T-cell (primary cell): ENCODE measurements at regions not wholly inside any gene's neighbourhood (a gene's known extent, or its start where the extent isn't known, plus 50 kb on each side); places are given as distances from the start of the nearest gene placed in this dataset.

Source experiments
- ATAC-seq, 4 experiments: fragments of 200-7000 bp in 3 of 4; fragments of 150-1000 bp in 1 of 4; cut with Tn5 transposase; replicated peaks in 1 of 4; 1 replicate in 3 of 4; 2 replicates in 1 of 4; pipeline ENCODE4 v1.10.0; 2021; ENCODE audit warnings: moderate library complexity in 3 of 4, mild to moderate bottlenecking in 2 of 4, moderate number of reproducible peaks in 1 of 4
- CTCF ChIA-PET, 2 donors: fragments of 300-600 bp; sonication (Branson Sonifier 250); formaldehyde crosslinking; loops; one replicate each; lab custom pipeline; 2022; ENCODE audit warnings: antibody characterized with exemption in 2 of 2; lab: Charles Lee
- POLR2A ChIA-PET, 2 donors: fragments of 300-600 bp; sonication (Branson Sonifier 250); formaldehyde crosslinking; loops; one replicate each; lab custom pipeline; 2022; ENCODE audit warnings: antibody characterized with exemption in 2 of 2; lab: Charles Lee
- DNase-seq, 35 experiments: peaks; one replicate each; pipeline versions ENCODE4 v3.0.0 to v3.0.0-alpha.2; 2013 to 2023
- H3K27ac ChIP-seq: one replicate; pipeline ENCODE4 v1.5.1; 2013; ENCODE audit warnings: low read length
- H3K27me3 ChIP-seq, 2 experiments: replicated peaks in 1 of 2; 1 replicate in 1 of 2; 2 replicates in 1 of 2; pipeline versions ENCODE4 v1.6.1 to v1.7.0; 2013; ENCODE audit warnings: low read length in 1 of 2, mixed read lengths in 1 of 2; ENCODE audit not compliant: control insufficient read depth in 2 of 2, insufficient read depth in 2 of 2; ENCODE audit errors: extremely low read depth in 1 of 2
- H3K36me3 ChIP-seq, 2 donors: 1 replicate in 1 of 2; 2 replicates in 1 of 2; pipeline versions ENCODE4 v1.6.1 to v1.7.0; 2013; ENCODE audit warnings: low read length in 1 of 2; ENCODE audit not compliant: control insufficient read depth in 2 of 2, insufficient read depth in 1 of 2; ENCODE audit errors: extremely low read depth in 1 of 2
- H3K4me1 ChIP-seq, 2 experiments: 1 replicate in 1 of 2; 2 replicates in 1 of 2; pipeline versions ENCODE4 v1.6.1 to v1.7.0; 2013; ENCODE audit warnings: low read length in 2 of 2, mixed read lengths in 1 of 2; ENCODE audit not compliant: insufficient read depth in 2 of 2, control insufficient read depth in 1 of 2; ENCODE audit errors: extremely low read depth in 1 of 2
- H3K4me3 ChIP-seq, 2 donors: 1 replicate in 1 of 2; 2 replicates in 1 of 2; pipeline versions ENCODE4 v1.5.1 to v1.7.0; 2013; ENCODE audit warnings: mild to moderate bottlenecking in 2 of 2, low read length in 1 of 2, moderate library complexity in 1 of 2; ENCODE audit not compliant: control insufficient read depth in 1 of 2; ENCODE audit errors: extremely low read depth in 1 of 2
- H3K9me3 ChIP-seq: 2 replicates; pipeline ENCODE4 v1.7.0; 2013
- H3K27ac Mint-ChIP-seq, 2 donors: one replicate each; pipeline ENCODE4 v1.8.0; 2020 to 2021; ENCODE audit warnings: mild to moderate bottlenecking in 2 of 2, mixed read lengths in 2 of 2
- H3K27me3 Mint-ChIP-seq, 2 donors: one replicate each; pipeline ENCODE4 v1.8.0; 2021 to 2022; ENCODE audit warnings: mixed read lengths in 2 of 2
- H3K36me3 Mint-ChIP-seq: one replicate; pipeline ENCODE4 v1.8.0; 2021; ENCODE audit warnings: mixed read lengths
- H3K4me1 Mint-ChIP-seq, 3 donors: one replicate each; pipeline ENCODE4 v1.8.0; 2020 to 2022; ENCODE audit warnings: mixed read lengths in 3 of 3, mild to moderate bottlenecking in 1 of 3
- H3K4me3 Mint-ChIP-seq, 3 donors: one replicate each; pipeline ENCODE4 v1.8.0; 2020 to 2022; ENCODE audit warnings: mild to moderate bottlenecking in 3 of 3, mixed read lengths in 3 of 3, moderate library complexity in 3 of 3
- H3K9me3 Mint-ChIP-seq, 3 donors: one replicate each; pipeline ENCODE4 v1.8.0; 2020 to 2022; ENCODE audit warnings: mixed read lengths in 3 of 3
- WGBS: methylation state at CpG from one replicate; pipeline ENCODE4 v1.1.5; 2013; ENCODE audit warnings: missing lambda C conversion rate; ENCODE audit not compliant: insufficient coverage; 5-methylcytosine and 5-hydroxymethylcytosine counted together

DNA sequence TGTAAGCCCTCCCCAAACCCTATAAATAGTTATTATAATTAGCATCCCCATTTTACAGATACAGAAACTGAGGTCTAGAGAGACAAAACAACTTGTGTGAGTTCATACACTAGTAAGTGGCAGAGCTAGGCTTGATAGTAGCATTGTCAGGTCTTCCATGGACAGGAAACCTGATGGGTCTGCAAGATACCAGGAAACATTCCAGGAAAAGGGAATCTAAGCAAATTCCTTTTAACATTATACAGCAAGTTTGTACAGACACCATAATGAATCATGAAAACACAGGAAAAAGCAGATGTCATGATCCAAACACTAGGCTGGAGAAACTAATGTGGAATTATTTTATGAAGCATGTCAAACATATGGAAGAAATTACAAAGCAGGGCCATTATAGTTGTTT is 89.1 kb upstream of the KCNK2 start:
- H3K36me3 Mint-ChIP-seq = no peaks in the 10 kb centered on the region
- no peak overlapping the region for H3K27ac Mint-ChIP-seq
- H3K4me1 ChIP-seq = no peaks in the 10 kb centered on the region
- POLR2A ChIA-PET = no interaction called here
- no peaks in the 10 kb centered on the region for H3K27me3 ChIP-seq
- CTCF ChIA-PET = no interaction called here
- H3K36me3 ChIP-seq = no peaks in the 10 kb centered on the region
- no peak overlapping the region for H3K27ac ChIP-seq
- DNase-seq (no peak), ATAC-seq (no peak)
- no peak overlapping the region for H3K4me3 ChIP-seq
- H3K9me3 Mint-ChIP-seq = peaks cover 0 to 14% (median 0%) of the 10 kb centered on the region in 3 donors
- H3K9me3 ChIP-seq = no peaks in the 10 kb centered on the region
- no peak overlapping the region for H3K4me3 Mint-ChIP-seq
- peaks cover 0 to 4% of the 10 kb centered on the region in 2 donors for H3K27me3 Mint-ChIP-seq
- no peaks in the 10 kb centered on the region for H3K4me1 Mint-ChIP-seq

DNA sequence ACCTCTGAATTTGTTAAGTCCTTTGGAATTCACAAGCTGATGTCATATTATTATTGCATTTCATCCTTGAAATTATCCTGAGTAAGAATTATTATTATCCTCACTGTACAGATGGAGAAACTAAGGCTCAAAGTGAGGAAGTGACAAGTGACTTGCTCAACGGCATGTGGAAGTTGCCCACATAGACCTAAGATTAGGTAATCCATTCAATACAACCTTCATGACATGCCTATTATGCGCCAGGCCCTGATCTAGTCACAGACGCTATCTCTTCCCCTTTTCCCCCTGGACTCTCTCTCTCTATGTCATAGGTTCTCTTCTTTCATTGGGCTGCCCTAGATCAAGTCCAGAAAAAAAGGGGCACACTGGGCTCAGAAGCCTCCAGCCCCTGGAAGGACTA is 84.9 kb upstream of the KCNK2 start:
- H3K4me1 Mint-ChIP-seq = no peaks in the 10 kb centered on the region
- Histone ChIP-seq H3K4me3 (no peak overlapping the region), H3K4me1 (no peaks in the 10 kb centered on the region), H3K36me3 (no peaks in the 10 kb centered on the region), H3K27me3 (no peaks in the 10 kb centered on the region), H3K9me3 (no peaks in the 10 kb centered on the region), H3K27ac (no peak overlapping the region)
- H3K27ac Mint-ChIP-seq = no peak overlapping the region
- ATAC-seq (no peak), DNase-seq (no peak)
- WGBS = 53% methylated on average over 2 of the region's 3 CpGs
- ChIA-PET POLR2A (no interaction called here), CTCF (no interaction called here)
- no peaks in the 10 kb centered on the region for H3K36me3 Mint-ChIP-seq
- no peak overlapping the region for H3K4me3 Mint-ChIP-seq
- no peaks in the 10 kb centered on the region for H3K9me3 Mint-ChIP-seq
- no peaks in the 10 kb centered on the region for H3K27me3 Mint-ChIP-seq

- Histone ChIP-seq H3K4me3 (no peak overlapping the region), H3K27ac (no peak overlapping the region), H3K4me1 (no peaks in the 10 kb centered on the region), H3K27me3 (no peaks in the 10 kb centered on the region), H3K36me3 (no peaks in the 10 kb centered on the region), H3K9me3 (no peaks in the 10 kb centered on the region)
- Mint-ChIP-seq H3K27me3 (no peaks in the 10 kb centered on the region), H3K4me1 (no peaks in the 10 kb centered on the region), H3K36me3 (no peaks in the 10 kb centered on the region), H3K9me3 (no peaks in the 10 kb centered on the region), H3K4me3 (no peak overlapping the region), H3K27ac (no peak overlapping the region)
- ChIA-PET CTCF (no interaction called here), POLR2A (no interaction called here)
- no peak for ATAC-seq
- DNase-seq = no peak
- WGBS = 79% methylated on average over 2 of the region's 4 CpGs
Measured at GRCh38 chr1:215001419-215002021, 81.0 kb upstream of the KCNK2 start.

DNA sequence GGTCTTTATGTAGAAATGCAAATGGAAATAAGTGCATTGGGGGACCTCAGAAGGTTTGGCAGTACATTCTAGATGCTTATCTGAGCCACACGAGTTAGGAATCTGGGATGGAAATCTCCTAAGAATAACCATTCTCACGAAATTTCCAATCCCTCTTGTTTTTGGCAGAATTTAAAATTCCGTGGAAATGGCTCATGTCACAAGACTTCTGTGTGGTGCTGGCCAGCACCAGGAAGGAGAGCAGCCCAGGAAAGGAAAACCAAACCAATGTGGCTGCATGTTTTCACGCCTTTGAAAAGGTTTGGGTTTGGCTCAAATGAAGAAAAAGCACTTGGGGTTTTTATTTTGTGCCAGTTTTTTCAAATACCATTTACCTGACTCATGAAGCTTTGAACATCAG is 80.1 kb upstream of the KCNK2 start:
- ATAC-seq (no peak), DNase-seq (no peak)
- Mint-ChIP-seq H3K36me3 (no peaks in the 10 kb centered on the region), H3K27ac (no peak overlapping the region), H3K4me3 (no peak overlapping the region), H3K4me1 (no peaks in the 10 kb centered on the region), H3K9me3 (no peaks in the 10 kb centered on the region), H3K27me3 (no peaks in the 10 kb centered on the region)
- no peaks in the 10 kb centered on the region for H3K9me3 ChIP-seq
- ChIA-PET CTCF (no interaction called here), POLR2A (no interaction called here)
- no peak overlapping the region for H3K27ac ChIP-seq
- 65% methylated on average over 2 of the region's 4 CpGs for WGBS
- H3K27me3 ChIP-seq = no peaks in the 10 kb centered on the region
- H3K4me1 ChIP-seq = no peaks in the 10 kb centered on the region
- H3K4me3 ChIP-seq = no peak overlapping the region
- no peaks in the 10 kb centered on the region for H3K36me3 ChIP-seq

DNA sequence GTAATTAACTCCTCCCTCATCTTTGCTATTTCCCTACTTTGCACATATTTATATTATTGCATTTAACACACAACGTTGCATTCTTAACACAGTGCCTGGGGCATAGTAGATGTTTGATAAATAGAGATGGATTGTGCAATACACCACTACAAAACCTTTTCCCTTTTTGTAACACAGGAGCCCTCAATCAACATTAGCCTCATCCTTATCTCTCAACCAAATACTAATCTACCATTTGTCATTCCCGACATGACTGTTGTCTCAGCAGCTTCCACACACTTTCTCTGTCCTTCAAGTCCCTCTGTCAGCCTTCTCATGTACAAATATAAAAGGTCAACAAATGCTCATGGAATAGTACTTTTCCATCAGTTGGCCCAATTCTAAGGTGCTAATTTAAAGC is 78.9 kb upstream of the KCNK2 start:
- no peak overlapping the region for H3K4me3 Mint-ChIP-seq
- no peaks in the 10 kb centered on the region for H3K9me3 Mint-ChIP-seq
- Histone ChIP-seq H3K4me1 (no peaks in the 10 kb centered on the region), H3K9me3 (no peaks in the 10 kb centered on the region), H3K27ac (no peak overlapping the region), H3K36me3 (no peaks in the 10 kb centered on the region), H3K27me3 (no peaks in the 10 kb centered on the region), H3K4me3 (no peak overlapping the region)
- 91% methylated on average over 1 of the region's 2 CpGs for WGBS
- POLR2A ChIA-PET = no interaction called here
- H3K27me3 Mint-ChIP-seq = no peaks in the 10 kb centered on the region
- no peak overlapping the region for H3K27ac Mint-ChIP-seq
- ATAC-seq = no peak
- DNase-seq = no peak
- CTCF ChIA-PET = no interaction called here
- H3K36me3 Mint-ChIP-seq = no peaks in the 10 kb centered on the region
- H3K4me1 Mint-ChIP-seq = no peaks in the 10 kb centered on the region

DNA sequence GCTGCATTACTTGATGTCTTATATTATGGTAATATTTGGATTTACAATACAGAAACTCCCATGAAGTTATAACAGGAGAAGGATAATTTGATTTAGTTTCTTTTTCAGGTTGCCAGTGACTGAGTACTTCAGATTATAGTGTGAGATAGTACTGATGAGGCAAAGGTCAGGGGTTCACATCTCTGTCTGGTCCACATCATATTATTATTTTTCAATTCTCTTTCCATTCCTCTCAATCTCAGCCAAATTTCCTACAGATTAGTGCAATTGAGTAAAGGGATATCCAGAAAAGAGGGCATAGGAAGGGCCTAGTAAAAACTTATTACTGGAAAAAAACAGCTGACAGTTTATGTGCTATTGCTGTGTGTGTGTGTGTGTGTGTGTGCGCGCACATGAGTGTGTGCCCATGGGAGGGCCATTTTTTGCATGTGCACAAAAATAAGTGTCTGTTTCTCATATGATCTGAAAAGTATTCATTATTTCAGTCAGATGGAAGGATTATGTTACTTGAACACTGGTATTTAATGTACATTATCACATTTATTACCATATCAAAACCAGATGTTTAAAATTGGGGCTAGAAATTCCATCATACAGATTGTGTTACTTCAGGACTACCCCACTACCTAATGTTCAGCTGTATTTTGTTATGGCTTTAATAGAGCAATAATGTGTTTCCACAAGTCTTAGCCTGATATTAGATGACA is 78.3 kb upstream of the KCNK2 start:
- no peak for DNase-seq
- CTCF ChIA-PET = no interaction called here
- Histone ChIP-seq H3K9me3 (no peaks in the 10 kb centered on the region), H3K27ac (no peak overlapping the region), H3K4me1 (no peaks in the 10 kb centered on the region), H3K36me3 (no peaks in the 10 kb centered on the region), H3K4me3 (no peak overlapping the region), H3K27me3 (no peaks in the 10 kb centered on the region)
- Mint-ChIP-seq H3K27me3 (no peaks in the 10 kb centered on the region), H3K36me3 (no peaks in the 10 kb centered on the region), H3K9me3 (no peaks in the 10 kb centered on the region), H3K4me3 (no peak overlapping the region), H3K4me1 (no peaks in the 10 kb centered on the region), H3K27ac (no peak overlapping the region)
- ATAC-seq = no peak
- WGBS = no CpG with 5 or more reads among the region's 2 CpGs
- POLR2A ChIA-PET = no interaction called here

DNA sequence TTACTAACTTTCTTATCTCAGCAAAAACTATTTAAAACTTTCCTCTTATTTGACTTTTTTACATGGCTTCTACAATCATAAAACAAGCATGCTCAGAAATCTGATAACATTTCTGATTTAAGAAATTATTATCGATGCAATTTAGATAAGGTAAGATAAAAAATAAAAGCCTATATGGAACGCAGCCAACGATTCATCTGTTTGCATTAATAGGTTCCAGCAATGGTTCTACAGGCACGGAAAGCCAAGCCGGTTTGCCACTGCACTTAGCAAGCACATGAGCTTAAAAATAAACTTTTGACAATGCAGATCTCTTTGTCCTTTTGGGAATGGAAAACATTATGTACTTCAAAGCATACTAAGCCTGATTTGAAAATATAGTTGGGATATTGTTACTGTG is 77.5 kb upstream of the KCNK2 start:
- H3K4me3 ChIP-seq = no peak overlapping the region
- 95% methylated on average over 4 of the region's 5 CpGs for WGBS
- Mint-ChIP-seq H3K4me1 (no peaks in the 10 kb centered on the region), H3K36me3 (no peaks in the 10 kb centered on the region), H3K27me3 (no peaks in the 10 kb centered on the region), H3K4me3 (no peak overlapping the region), H3K27ac (no peak overlapping the region), H3K9me3 (no peaks in the 10 kb centered on the region)
- no peaks in the 10 kb centered on the region for H3K4me1 ChIP-seq
- ChIA-PET CTCF (no interaction called here), POLR2A (no interaction called here)
- no peak overlapping the region for H3K27ac ChIP-seq
- H3K9me3 ChIP-seq = no peaks in the 10 kb centered on the region
- ATAC-seq (no peak), DNase-seq (no peak)
- H3K36me3 ChIP-seq = no peaks in the 10 kb centered on the region
- no peaks in the 10 kb centered on the region for H3K27me3 ChIP-seq
